Fibroblast of pulmonary artery (primary cell): ENCODE measurements at regions not wholly inside any gene's neighbourhood (a gene's known extent, or its start where the extent isn't known, plus 50 kb on each side); places are given as distances from the start of the nearest gene placed in this dataset.

Experiments used
- DNase-seq: peaks from one replicate; pipeline ENCODE4 v3.0.0-alpha.2; 2010; ENCODE audit warnings: low read depth
- H3K4me3 ChIP-seq: replicated peaks from 2 replicates; pipeline ENCODE4 v1.5.1; 2011; ENCODE audit warnings: low read depth, mild to moderate bottlenecking, control low read depth, low read length, moderate library complexity
- TF ChIP-seq, protein P1 (sequence below): IDR thresholded peaks from 2 replicates; pipeline ENCODE4 v1.5.1; 2011; ENCODE audit warnings: mild to moderate bottlenecking, control low read depth, low read length, inconsistent platforms; ENCODE audit errors: missing control alignments

DNA sequence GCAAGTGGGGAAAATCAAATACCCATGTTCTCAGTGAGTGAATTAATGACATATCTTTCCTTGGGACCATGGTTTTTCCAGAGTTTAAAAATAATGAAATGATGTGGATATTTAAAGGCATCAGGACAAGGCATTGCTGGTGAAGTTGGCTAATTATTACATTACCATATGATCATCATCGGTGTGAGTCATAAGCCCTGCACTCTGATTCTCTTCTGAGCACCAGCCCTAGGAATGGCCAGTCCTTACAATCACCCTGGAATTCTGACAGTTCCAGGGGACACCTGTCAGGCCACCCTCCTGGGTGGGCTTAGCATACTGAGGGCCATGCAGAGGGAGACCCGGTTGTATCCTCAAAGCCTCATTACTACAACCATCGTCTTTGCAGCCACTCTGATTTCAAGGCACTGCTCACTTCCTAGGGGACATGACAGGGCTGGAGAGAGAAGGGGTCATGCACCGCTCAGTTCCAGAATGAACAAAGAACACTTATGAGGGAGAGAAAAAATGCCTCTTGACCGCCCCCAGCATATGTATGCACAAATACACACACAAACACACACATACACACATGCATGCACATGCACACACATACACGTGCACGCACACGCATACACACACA lies 365.0 kb downstream of the MIAT start:
- TF ChIP-seq, protein P1, sequence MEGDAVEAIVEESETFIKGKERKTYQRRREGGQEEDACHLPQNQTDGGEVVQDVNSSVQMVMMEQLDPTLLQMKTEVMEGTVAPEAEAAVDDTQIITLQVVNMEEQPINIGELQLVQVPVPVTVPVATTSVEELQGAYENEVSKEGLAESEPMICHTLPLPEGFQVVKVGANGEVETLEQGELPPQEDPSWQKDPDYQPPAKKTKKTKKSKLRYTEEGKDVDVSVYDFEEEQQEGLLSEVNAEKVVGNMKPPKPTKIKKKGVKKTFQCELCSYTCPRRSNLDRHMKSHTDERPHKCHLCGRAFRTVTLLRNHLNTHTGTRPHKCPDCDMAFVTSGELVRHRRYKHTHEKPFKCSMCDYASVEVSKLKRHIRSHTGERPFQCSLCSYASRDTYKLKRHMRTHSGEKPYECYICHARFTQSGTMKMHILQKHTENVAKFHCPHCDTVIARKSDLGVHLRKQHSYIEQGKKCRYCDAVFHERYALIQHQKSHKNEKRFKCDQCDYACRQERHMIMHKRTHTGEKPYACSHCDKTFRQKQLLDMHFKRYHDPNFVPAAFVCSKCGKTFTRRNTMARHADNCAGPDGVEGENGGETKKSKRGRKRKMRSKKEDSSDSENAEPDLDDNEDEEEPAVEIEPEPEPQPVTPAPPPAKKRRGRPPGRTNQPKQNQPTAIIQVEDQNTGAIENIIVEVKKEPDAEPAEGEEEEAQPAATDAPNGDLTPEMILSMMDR: no peak
- DNase-seq: no peak
- H3K4me3 ChIP-seq: no peak overlapping the region

- H3K4me3 ChIP-seq: no peak overlapping the region
- DNase-seq: no peak
- TF ChIP-seq, protein P1: no peak
Observed at GRCh38 chr22:27022896-27023361, 365.5 kb downstream of the MIAT start.

DNA sequence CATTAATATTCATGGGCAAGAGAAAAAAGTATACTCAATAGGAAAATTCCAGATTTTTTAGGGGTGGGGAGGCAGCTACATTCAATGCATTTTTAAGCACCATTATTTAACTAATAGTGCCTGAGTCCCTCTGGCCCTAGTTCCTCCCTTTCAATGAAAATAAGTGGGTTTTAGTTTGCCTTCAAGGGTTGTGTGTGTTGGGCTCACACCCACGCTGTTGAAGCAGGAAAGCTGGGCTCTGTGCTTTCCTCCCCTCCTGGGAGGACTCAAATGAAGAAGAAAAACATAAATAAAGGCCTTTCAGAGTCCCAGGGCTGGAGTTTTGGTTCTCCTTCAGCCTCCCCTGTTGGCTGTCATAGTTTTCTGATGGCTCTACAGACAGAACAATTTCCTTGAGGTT lies 366.2 kb downstream of the MIAT start:
- DNase-seq: no peak

GRCh38 chr22:27024982-27025381 lies 367.6 kb downstream of the MIAT start:
- TF ChIP-seq, protein P1: no peak
- no peak overlapping the region for H3K4me3 ChIP-seq
- DNase-seq: no peak

More for the DNA sequence above, 366.2 kb downstream of the MIAT start:
- no peak overlapping the region for H3K4me3 ChIP-seq
- TF ChIP-seq, protein P1: no peak

DNA sequence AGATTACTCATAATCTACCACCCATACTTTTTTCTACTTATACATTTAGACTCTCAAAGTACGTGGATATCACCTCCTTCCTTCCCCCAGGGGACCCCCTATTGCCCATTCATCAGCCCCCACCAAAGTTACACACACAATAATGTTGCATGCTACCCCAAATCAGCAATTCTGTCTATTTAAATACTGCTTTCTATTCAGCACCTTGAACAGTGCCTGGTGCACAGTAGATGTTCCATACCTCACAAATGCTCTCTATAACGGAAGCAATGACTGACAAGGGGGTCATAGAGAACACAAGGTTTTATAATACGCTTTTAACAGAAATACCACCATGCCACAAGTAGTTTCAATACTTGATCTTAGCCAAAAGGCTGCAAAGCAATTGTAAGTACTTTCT lies 370.7 kb downstream of the MIAT start:
- peak; percentile 4 for DNase-seq
- TF ChIP-seq, protein P1: no peak
- H3K4me3 ChIP-seq: no peak overlapping the region

DNA sequence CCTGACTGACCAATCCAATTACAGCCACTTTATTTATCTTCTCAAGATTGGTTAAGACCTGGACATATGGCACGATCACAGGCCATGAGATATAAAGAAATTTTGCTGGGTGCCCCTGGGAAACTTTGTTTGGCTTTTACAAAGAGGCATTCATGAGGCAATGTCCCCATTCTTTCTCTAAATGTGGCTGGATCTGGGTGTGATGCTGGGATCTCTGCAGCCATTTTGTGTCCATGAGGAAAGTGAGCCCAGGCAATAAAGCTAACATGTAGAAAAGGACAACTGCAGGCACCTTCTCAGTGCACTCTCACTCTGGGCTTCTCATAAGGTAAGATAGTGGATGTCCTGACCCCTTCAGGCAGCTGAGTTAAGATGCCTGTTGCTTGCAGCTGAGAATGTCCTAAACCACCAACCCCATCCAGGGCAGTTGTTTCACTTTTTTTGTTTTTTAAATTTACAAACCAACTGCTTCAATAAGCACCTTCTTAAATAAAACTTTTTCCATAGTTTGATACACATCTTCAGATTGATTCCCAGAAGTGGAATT lies 372.3 kb downstream of the MIAT start:
- no peak overlapping the region for H3K4me3 ChIP-seq
- TF ChIP-seq, protein P1: no peak
- DNase-seq: no peak
